Osteoblast (primary cell): ENCODE measurements at regions not wholly inside any gene's neighbourhood (a gene's known extent, or its start where the extent isn't known, plus 50 kb on each side); places are given as distances from the start of the nearest gene placed in this dataset.

ENCODE experiments used
- DNase-seq: peaks from one replicate; pipeline ENCODE4 v3.0.0; 2011; ENCODE audit warnings: low spot score, mixed read lengths; ENCODE audit not compliant: insufficient read length; ENCODE audit errors: missing footprints
- H2AFZ ChIP-seq: 2 replicates; pipeline ENCODE4 v1.6.0; 2011; ENCODE audit warnings: mild to moderate bottlenecking, low read length
- H3K27ac ChIP-seq: 2 replicates; pipeline ENCODE4 v1.5.1; 2011; ENCODE audit warnings: mild to moderate bottlenecking, low read depth, low read length, moderate library complexity
- H3K27me3 ChIP-seq: 2 replicates; pipeline ENCODE4 v1.6.0; 2012; ENCODE audit warnings: mild to moderate bottlenecking, control low read depth, inconsistent platforms, low read length, moderate library complexity; ENCODE audit not compliant: insufficient read depth
- H3K36me3 ChIP-seq: 2 replicates; pipeline ENCODE4 v1.5.1; 2011; ENCODE audit warnings: mild to moderate bottlenecking, low read length, control low read depth, moderate library complexity; ENCODE audit not compliant: insufficient read depth
- H3K4me1 ChIP-seq: 2 replicates; pipeline ENCODE4 v1.5.1; 2011; ENCODE audit warnings: mild to moderate bottlenecking, low read length, control low read depth, moderate library complexity; ENCODE audit not compliant: insufficient read depth
- H3K4me2 ChIP-seq: 2 replicates; pipeline ENCODE4 v1.6.0; 2011; ENCODE audit warnings: mild to moderate bottlenecking, low read length; ENCODE audit not compliant: insufficient read depth
- H3K4me3 ChIP-seq: fragments of 200-600 bp; sonication (generic); 3 replicates; pipeline ENCODE4 v1.5.1; 2012; ENCODE audit warnings: mild to moderate bottlenecking, low read length, inconsistent platforms; ENCODE audit not compliant: insufficient read depth
- H3K79me2 ChIP-seq: 2 replicates; pipeline ENCODE4 v1.6.0; 2012; ENCODE audit warnings: mild to moderate bottlenecking, low read length, control low read depth, inconsistent platforms; ENCODE audit not compliant: insufficient read depth
- H3K9me3 ChIP-seq: 2 replicates; pipeline ENCODE4 v1.5.1; 2011; ENCODE audit warnings: low read depth, low read length, control low read depth
- H4K20me1 ChIP-seq: 2 replicates; pipeline ENCODE4 v1.6.0; 2012; ENCODE audit warnings: mild to moderate bottlenecking, low read length, control low read depth; ENCODE audit not compliant: insufficient read depth
- CTCF ChIP-seq: IDR thresholded peaks from 2 replicates; pipeline ENCODE4 v1.5.1; 2011; ENCODE audit warnings: mild to moderate bottlenecking, low read depth, low read length, moderate library complexity; ENCODE audit errors: extremely low read depth

GRCh38 chr6:15968519-15968918 lies 160.4 kb upstream of the MYLIP start:
- no peaks in the 10 kb centered on the region for H3K36me3 ChIP-seq
- H2AFZ ChIP-seq = no peak overlapping the region
- no peaks in the 10 kb centered on the region for H3K4me1 ChIP-seq
- H3K27ac ChIP-seq = no peak overlapping the region
- DNase-seq = no peak
- no peaks in the 10 kb centered on the region for H3K27me3 ChIP-seq
- no peak for TF ChIP-seq CTCF
- no peak overlapping the region for H3K4me3 ChIP-seq
- no peaks in the 10 kb centered on the region for H4K20me1 ChIP-seq
- no peaks in the 10 kb centered on the region for H3K9me3 ChIP-seq
- H3K4me2 ChIP-seq = no peak overlapping the region
- no peaks in the 10 kb centered on the region for H3K79me2 ChIP-seq

- Histone ChIP-seq H3K9me3 (no peaks in the 10 kb centered on the region), H2AFZ (no peak overlapping the region), H4K20me1 (no peaks in the 10 kb centered on the region), H3K27me3 (no peaks in the 10 kb centered on the region), H3K4me2 (no peak overlapping the region), H3K4me3 (no peak overlapping the region), H3K4me1 (no peaks in the 10 kb centered on the region), H3K36me3 (no peaks in the 10 kb centered on the region), H3K27ac (no peak overlapping the region), H3K79me2 (no peaks in the 10 kb centered on the region)
- no peak for DNase-seq
- no peak for TF ChIP-seq CTCF
These were observed 162.8 kb upstream of the MYLIP start for GRCh38 chr6:15966000-15966520.

GRCh38 chr6:15962449-15962764 lies 166.5 kb upstream of the MYLIP start:
- Histone ChIP-seq H2AFZ (peak overlapping the region; percentile 63), H3K36me3 (no peaks in the 10 kb centered on the region), H3K4me2 (no peak overlapping the region), H3K4me3 (no peak overlapping the region), H3K79me2 (no peaks in the 10 kb centered on the region), H3K27ac (no peak overlapping the region), H4K20me1 (no peaks in the 10 kb centered on the region), H3K27me3 (no peaks in the 10 kb centered on the region), H3K4me1 (no peaks in the 10 kb centered on the region), H3K9me3 (no peaks in the 10 kb centered on the region)
- no peak for TF ChIP-seq CTCF
- peak; percentile 65 for DNase-seq

- H3K4me3 ChIP-seq = no peak overlapping the region
- H4K20me1 ChIP-seq = no peaks in the 10 kb centered on the region
- H3K4me1 ChIP-seq = no peaks in the 10 kb centered on the region
- no peaks in the 10 kb centered on the region for H3K9me3 ChIP-seq
- no peak for TF ChIP-seq CTCF
- H3K36me3 ChIP-seq = no peaks in the 10 kb centered on the region
- no peak overlapping the region for H3K4me2 ChIP-seq
- no peak for DNase-seq
- no peak overlapping the region for H3K27ac ChIP-seq
- peak overlapping the region; percentile 63 for H2AFZ ChIP-seq
- no peaks in the 10 kb centered on the region for H3K27me3 ChIP-seq
- H3K79me2 ChIP-seq = no peaks in the 10 kb centered on the region
These were observed 167.0 kb upstream of the MYLIP start for GRCh38 chr6:15961635-15962448.
